ENCODE measurements at regions not wholly inside any gene's neighbourhood (a gene's known extent, or its start where the extent isn't known, plus 50 kb on each side); places are given as distances from the start of the nearest gene placed in this dataset.

DNA sequence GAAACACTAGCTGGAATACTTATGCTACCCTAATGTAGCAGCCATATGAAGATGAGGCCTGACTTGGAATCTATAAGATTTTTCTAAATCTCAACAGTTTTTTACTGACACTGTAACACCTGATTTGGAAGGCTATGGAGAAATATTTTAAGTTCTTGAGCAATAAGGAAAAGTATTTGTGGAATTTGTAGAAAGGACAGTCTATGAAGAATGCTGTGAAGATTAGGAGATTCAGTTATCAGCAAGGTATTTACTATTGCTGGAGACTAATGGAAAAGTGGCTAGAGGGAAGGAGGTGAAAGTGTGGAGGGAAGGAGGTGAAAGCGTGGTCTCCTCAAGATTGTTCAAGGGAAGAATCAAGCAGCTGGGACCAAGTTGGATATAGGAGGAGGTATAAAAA, 190.0 kb upstream of the EMCN start:
- DNase-seq (ENCODE audit: low spot score) (no peak), ATAC-seq (ENCODE audit: low read depth) (no peak)
- H3K27me3 ChIP-seq (ENCODE audit: insufficient read depth, poor library complexity, severe bottlenecking), result no peaks in the 10 kb centered on the region
- no peak overlapping the region for H3K27ac ChIP-seq (ENCODE audit: poor library complexity, severe bottlenecking)
- H3K36me3 ChIP-seq (ENCODE audit: low read depth), result no peaks in the 10 kb centered on the region
- no peaks in the 10 kb centered on the region for H3K9me3 ChIP-seq (ENCODE audit: severe bottlenecking)
- TF ChIP-seq, protein P1, sequence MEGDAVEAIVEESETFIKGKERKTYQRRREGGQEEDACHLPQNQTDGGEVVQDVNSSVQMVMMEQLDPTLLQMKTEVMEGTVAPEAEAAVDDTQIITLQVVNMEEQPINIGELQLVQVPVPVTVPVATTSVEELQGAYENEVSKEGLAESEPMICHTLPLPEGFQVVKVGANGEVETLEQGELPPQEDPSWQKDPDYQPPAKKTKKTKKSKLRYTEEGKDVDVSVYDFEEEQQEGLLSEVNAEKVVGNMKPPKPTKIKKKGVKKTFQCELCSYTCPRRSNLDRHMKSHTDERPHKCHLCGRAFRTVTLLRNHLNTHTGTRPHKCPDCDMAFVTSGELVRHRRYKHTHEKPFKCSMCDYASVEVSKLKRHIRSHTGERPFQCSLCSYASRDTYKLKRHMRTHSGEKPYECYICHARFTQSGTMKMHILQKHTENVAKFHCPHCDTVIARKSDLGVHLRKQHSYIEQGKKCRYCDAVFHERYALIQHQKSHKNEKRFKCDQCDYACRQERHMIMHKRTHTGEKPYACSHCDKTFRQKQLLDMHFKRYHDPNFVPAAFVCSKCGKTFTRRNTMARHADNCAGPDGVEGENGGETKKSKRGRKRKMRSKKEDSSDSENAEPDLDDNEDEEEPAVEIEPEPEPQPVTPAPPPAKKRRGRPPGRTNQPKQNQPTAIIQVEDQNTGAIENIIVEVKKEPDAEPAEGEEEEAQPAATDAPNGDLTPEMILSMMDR (IDR thresholded peaks at IDR 0.05; ENCODE audit: poor library complexity, severe bottlenecking), result no peak
- no peaks in the 10 kb centered on the region for H3K4me1 ChIP-seq (ENCODE audit: insufficient read depth, poor library complexity, severe bottlenecking)
- H3K4me3 ChIP-seq (ENCODE audit: severe bottlenecking), result no peak overlapping the region

DNA sequence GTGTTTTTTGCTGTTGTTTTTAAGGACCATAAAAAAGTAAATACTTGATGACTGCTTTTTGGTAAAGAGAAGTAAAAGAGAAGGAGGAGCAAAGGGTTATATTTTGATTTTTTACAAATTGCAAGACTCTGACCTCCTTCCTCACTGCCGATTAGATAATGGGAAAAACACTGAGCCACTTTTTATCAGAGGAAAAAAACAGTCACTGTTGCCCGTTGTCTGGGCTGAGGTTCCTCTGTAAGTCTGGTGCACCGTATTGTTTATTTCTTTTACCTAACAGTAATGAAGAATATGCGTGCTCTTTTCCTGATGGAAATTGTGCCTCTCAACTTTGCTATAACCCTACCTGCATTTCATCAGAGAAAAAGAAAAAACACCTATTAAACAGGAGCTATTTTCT, 178.7 kb upstream of the EMCN start:
- Histone ChIP-seq H3K27ac (ENCODE audit: poor library complexity, severe bottlenecking) (no peak overlapping the region), H3K36me3 (ENCODE audit: low read depth) (no peaks in the 10 kb centered on the region), H3K4me1 (ENCODE audit: insufficient read depth, poor library complexity, severe bottlenecking) (no peaks in the 10 kb centered on the region), H3K4me3 (ENCODE audit: severe bottlenecking) (no peak overlapping the region), H3K9me3 (ENCODE audit: severe bottlenecking) (no peaks in the 10 kb centered on the region), H3K27me3 (ENCODE audit: insufficient read depth, poor library complexity, severe bottlenecking) (no peaks in the 10 kb centered on the region)
- ATAC-seq (ENCODE audit: low read depth), result no peak
- TF ChIP-seq, protein P1 (IDR thresholded peaks at IDR 0.05; ENCODE audit: poor library complexity, severe bottlenecking), result no peak
- DNase-seq (ENCODE audit: low spot score), result no peak

DNA sequence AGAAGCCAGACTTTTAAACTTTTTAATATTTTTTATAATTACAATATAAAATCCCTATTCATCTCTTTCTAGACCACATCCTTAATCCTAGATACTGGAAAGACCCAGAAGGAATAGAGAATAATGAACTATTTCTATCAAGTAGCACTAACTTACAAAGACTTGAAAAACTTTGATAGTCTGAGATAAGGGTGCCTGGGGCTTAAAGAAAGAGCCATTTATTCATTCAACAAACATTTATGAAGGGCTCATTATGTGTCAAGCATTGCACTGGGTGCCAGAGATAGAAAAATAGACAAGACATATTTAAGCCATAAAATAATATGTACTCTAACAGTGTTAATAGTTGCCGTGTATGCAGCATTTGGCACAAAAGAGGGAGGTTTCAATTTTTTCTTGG, 178.0 kb upstream of the EMCN start:
- no peak for ATAC-seq (ENCODE audit: low read depth)
- DNase-seq (ENCODE audit: low spot score), result no peak
- H3K4me3 ChIP-seq (ENCODE audit: severe bottlenecking), result no peak overlapping the region
- no peaks in the 10 kb centered on the region for H3K27me3 ChIP-seq (ENCODE audit: insufficient read depth, poor library complexity, severe bottlenecking)
- H3K9me3 ChIP-seq (ENCODE audit: severe bottlenecking), result no peaks in the 10 kb centered on the region
- no peaks in the 10 kb centered on the region for H3K36me3 ChIP-seq (ENCODE audit: low read depth)
- H3K27ac ChIP-seq (ENCODE audit: poor library complexity, severe bottlenecking), result no peak overlapping the region
- TF ChIP-seq, protein P1 (IDR thresholded peaks at IDR 0.05; ENCODE audit: poor library complexity, severe bottlenecking), result no peak
- H3K4me1 ChIP-seq (ENCODE audit: insufficient read depth, poor library complexity, severe bottlenecking), result no peaks in the 10 kb centered on the region

DNA sequence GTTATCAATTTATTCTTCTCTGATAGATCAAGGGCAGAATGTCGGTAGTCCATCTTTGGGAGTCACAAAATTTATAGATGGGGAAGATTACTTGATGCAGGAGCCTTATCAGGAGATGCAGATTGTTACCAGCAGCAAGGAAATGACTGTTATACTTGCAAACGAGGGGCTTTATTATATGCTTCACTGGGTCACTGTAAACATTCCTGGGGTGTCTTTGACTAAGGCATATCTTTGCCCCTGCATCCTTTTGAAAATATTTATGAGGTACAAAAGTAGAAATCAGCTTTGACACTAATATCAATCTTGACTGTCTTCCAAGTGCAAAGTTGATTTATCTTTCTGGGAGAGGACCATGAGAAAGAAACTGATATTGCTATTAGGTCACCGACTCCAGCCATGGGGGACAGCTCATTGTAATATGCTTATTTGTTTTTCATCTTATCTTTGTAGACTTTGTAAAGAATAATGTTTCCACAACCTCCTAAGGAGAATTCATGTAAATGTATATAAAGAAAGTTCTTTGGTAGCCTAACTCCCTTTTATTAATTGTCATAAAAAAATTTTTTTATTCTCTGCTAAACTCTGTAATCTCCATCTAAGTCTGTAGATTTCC, 177.3 kb upstream of the EMCN start:
- no peak overlapping the region for H3K4me3 ChIP-seq (ENCODE audit: severe bottlenecking)

DNA sequence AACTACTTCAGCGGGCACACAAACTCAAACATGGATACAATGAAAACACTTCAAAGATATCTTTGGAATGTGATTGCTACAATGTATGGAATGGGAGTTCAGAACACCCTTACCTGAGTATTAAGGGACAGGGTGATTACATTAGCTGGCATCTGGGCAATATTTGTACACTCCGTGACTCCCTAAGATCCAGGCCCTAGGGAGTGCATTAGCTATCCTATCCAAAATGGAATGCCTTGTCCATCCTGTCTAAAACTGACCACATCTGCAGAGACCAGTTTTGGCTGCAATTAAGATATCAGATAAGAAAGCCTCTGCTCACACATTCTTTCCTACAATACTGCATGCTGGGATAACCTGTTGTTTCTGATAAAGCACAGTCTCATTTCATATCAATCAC, 176.6 kb upstream of the EMCN start:
- no peak for DNase-seq (ENCODE audit: low spot score)
- no peaks in the 10 kb centered on the region for H3K27me3 ChIP-seq (ENCODE audit: insufficient read depth, poor library complexity, severe bottlenecking)
- TF ChIP-seq, protein P1 (IDR thresholded peaks at IDR 0.05; ENCODE audit: poor library complexity, severe bottlenecking), result no peak
- no peaks in the 10 kb centered on the region for H3K4me1 ChIP-seq (ENCODE audit: insufficient read depth, poor library complexity, severe bottlenecking)
- no peak for ATAC-seq (ENCODE audit: low read depth)
- H3K27ac ChIP-seq (ENCODE audit: poor library complexity, severe bottlenecking), result no peak overlapping the region
- H3K4me3 ChIP-seq (ENCODE audit: severe bottlenecking), result no peak overlapping the region
- H3K36me3 ChIP-seq (ENCODE audit: low read depth), result no peaks in the 10 kb centered on the region
- H3K9me3 ChIP-seq (ENCODE audit: severe bottlenecking), result no peaks in the 10 kb centered on the region

More for the DNA sequence above, 177.3 kb upstream of the EMCN start:
- H3K36me3 ChIP-seq (ENCODE audit: low read depth), result no peaks in the 10 kb centered on the region
- TF ChIP-seq, protein P1 (IDR thresholded peaks at IDR 0.05; ENCODE audit: poor library complexity, severe bottlenecking), result no peak
- H3K27me3 ChIP-seq (ENCODE audit: insufficient read depth, poor library complexity, severe bottlenecking), result no peaks in the 10 kb centered on the region
- H3K27ac ChIP-seq (ENCODE audit: poor library complexity, severe bottlenecking), result no peak overlapping the region
- H3K9me3 ChIP-seq (ENCODE audit: severe bottlenecking), result no peaks in the 10 kb centered on the region
- DNase-seq (ENCODE audit: low spot score) (no peak), ATAC-seq (ENCODE audit: low read depth) (no peak)
- H3K4me1 ChIP-seq (ENCODE audit: insufficient read depth, poor library complexity, severe bottlenecking), result no peaks in the 10 kb centered on the region

All from RWPE2 (cell line).